Esophagus muscularis mucosa (tissue), 2 donors: ENCODE measurements at regions not wholly inside any gene's neighbourhood (a gene's known extent, or its start where the extent isn't known, plus 50 kb on each side); places are given as distances from the start of the nearest gene placed in this dataset.

ENCODE experiments used
- POLR2A ChIP-seq: fragments of 450-650 bp; IDR thresholded peaks from one replicate; pipeline ENCODE4 v1.6.1; 2017; ENCODE audit warnings: antibody characterized with exemption, moderate library complexity, mild to moderate bottlenecking, low read depth
- POLR2AphosphoS5 ChIP-seq, 2 donors: sonication (generic); formaldehyde crosslinking; IDR thresholded peaks; one replicate each; pipeline ENCODE4 v1.6.1; 2017; ENCODE audit warnings: antibody characterized with exemption in 2 of 2

- TF ChIP-seq POLR2AphosphoS5 (IDR thresholded peaks at IDR 0.05) = no peak
- TF ChIP-seq POLR2A = no peak
These were observed 86.9 kb upstream of the BCL6 start for GRCh38 chr3:187832202-187832601.
